ENCODE measurements at regions not wholly inside any gene's neighbourhood (a gene's known extent, or its start where the extent isn't known, plus 50 kb on each side); places are given as distances from the start of the nearest gene placed in this dataset.
A peak's percentile ranks its signal among the peaks of the same experiment; 100 is the strongest.

- H3K4me1 Mint-ChIP-seq: peaks cover 34 to 37% of the 10 kb centered on the region in 2 experiments
- no peaks in the 10 kb centered on the region for H3K9me3 Mint-ChIP-seq
- peaks cover 24% of the 10 kb centered on the region for H3K27me3 Mint-ChIP-seq (ENCODE audit: low read depth)
Observed at GRCh38 chr3:43855674-43856299, 165.0 kb downstream of the ABHD5 start.

More at GRCh38 chr3:43855674-43856299, 165.0 kb downstream of the ABHD5 start:
- Histone ChIP-seq H3K23ac (ENCODE audit: insufficient read length, low read depth, low read length) (no peak overlapping the region), H4K8ac (replicated peaks; ENCODE audit: insufficient read length, low read depth, low read length) (no peak overlapping the region), H3K4ac (ENCODE audit: low read depth, low read length) (no peak overlapping the region), H3K79me1 (ENCODE audit: insufficient read depth, low read depth, low read length, poor library complexity, severe bottlenecking) (no peaks in the 10 kb centered on the region), H2BK12ac (ENCODE audit: insufficient read length, low read depth, low read length) (no peak overlapping the region), H3K9me3 (ENCODE audit: control insufficient read depth, low read depth, low read length) (no peaks in the 10 kb centered on the region), H3K27me3 (ENCODE audit: insufficient read depth, low read length) (no peaks in the 10 kb centered on the region; the same call in 1 of the 2 replicates), H3K27ac (ENCODE audit: insufficient read length, low read depth, low read length) (no peak overlapping the region), H4K91ac (ENCODE audit: insufficient read length, low read depth, low read length) (no peak overlapping the region), H3K9ac (ENCODE audit: extremely low read depth, insufficient read length, low read length) (no peak overlapping the region), H3K14ac (ENCODE audit: insufficient read depth, low read length) (no peak overlapping the region), H2BK20ac (ENCODE audit: low read depth, low read length, poor library complexity, severe bottlenecking) (no peak overlapping the region), H3K4me2 (ENCODE audit: insufficient read depth, insufficient read length, low read length) (no peak overlapping the region), H2BK5ac (ENCODE audit: insufficient read length, low read length) (no peak overlapping the region), H2AK5ac (ENCODE audit: insufficient read length, low read length) (no peak overlapping the region), H3K4me1 (ENCODE audit: insufficient read depth, low read length) (no peaks in the 10 kb centered on the region), H2BK15ac (ENCODE audit: low read depth, low read length) (no peak overlapping the region), H3K18ac (ENCODE audit: insufficient read length, low read depth, low read length) (no peak overlapping the region), H3K79me2 (ENCODE audit: insufficient read depth, low read length) (no peaks in the 10 kb centered on the region), H3K23me2 (ENCODE audit: insufficient read length, low read depth, low read length, poor library complexity, severe bottlenecking) (no peaks in the 10 kb centered on the region), H2BK120ac (ENCODE audit: low read depth, low read length, poor library complexity, severe bottlenecking) (no peak overlapping the region), H4K5ac (ENCODE audit: insufficient read length, low read depth, low read length) (no peak overlapping the region), H4K20me1 (ENCODE audit: control insufficient read depth, insufficient read depth, insufficient read length) (no peaks in the 10 kb centered on the region), H2AFZ (ENCODE audit: low read length) (no peak overlapping the region), H3T11ph (ENCODE audit: low read length) (no peak overlapping the region), H3K56ac (ENCODE audit: insufficient read length, low read depth, low read length) (no peak overlapping the region)
- Mint-ChIP-seq H3K4me3 (no peak overlapping the region), H3K27ac (no peak overlapping the region), H3K36me3 (ENCODE audit: insufficient read depth in 1 of 3, low read depth in 3 of 3) (no peaks in the 10 kb centered on the region)
- no CpG with 5 or more reads among the region's 3 CpGs for WGBS (ENCODE audit: extremely low coverage, insufficient read length, low lambda C conversion rate)
- DNase-seq: peak; percentile 84
- peak; percentile 83 for TF ChIP-seq CTCF (conservative IDR thresholded peaks at IDR 0.05)

All from H9 (cell line).